ENCODE measurements at regions not wholly inside any gene's neighbourhood (a gene's known extent, or its start where the extent isn't known, plus 50 kb on each side); places are given as distances from the start of the nearest gene placed in this dataset.
"Not testable (repeated sequence)": the region's sequence is repeated elsewhere in the genome, so short reads cannot be mapped to it uniquely, and the experiment has no call there.

DNA sequence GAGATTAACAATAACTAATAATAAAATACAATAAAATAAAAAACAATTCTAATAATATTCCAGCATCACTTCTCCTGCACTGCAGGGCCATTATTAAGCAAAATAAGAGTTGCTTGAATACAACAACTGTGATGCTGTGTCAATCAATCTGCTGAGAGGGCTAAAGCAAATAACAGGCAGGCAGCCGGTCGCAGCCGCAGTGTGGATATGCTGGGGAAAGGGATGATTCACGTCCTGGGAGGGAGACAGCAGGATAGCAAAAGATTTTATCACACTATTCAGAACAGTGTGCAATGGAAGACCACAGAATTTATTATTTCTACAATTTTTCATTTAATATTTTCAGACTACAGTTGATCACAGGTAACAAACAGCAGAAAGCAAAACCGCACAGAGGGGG, 76.5 kb upstream of the SMARCAD1 start:
- Histone ChIP-seq H3K27me3 (ENCODE audit: low read depth) (no peaks in the 10 kb centered on the region), H3K36me3 (no peaks in the 10 kb centered on the region), H3K4me1 (no peaks in the 10 kb centered on the region), H3K9me3 (no peaks in the 10 kb centered on the region), H3K4me3 (no peak overlapping the region), H3K27ac (no peak overlapping the region)
- no peak for DNase-seq
- intact Hi-C loops (cut with DNase I) = no loop called here
- ATAC-seq = no peak
- TF ChIP-seq, protein P1, sequence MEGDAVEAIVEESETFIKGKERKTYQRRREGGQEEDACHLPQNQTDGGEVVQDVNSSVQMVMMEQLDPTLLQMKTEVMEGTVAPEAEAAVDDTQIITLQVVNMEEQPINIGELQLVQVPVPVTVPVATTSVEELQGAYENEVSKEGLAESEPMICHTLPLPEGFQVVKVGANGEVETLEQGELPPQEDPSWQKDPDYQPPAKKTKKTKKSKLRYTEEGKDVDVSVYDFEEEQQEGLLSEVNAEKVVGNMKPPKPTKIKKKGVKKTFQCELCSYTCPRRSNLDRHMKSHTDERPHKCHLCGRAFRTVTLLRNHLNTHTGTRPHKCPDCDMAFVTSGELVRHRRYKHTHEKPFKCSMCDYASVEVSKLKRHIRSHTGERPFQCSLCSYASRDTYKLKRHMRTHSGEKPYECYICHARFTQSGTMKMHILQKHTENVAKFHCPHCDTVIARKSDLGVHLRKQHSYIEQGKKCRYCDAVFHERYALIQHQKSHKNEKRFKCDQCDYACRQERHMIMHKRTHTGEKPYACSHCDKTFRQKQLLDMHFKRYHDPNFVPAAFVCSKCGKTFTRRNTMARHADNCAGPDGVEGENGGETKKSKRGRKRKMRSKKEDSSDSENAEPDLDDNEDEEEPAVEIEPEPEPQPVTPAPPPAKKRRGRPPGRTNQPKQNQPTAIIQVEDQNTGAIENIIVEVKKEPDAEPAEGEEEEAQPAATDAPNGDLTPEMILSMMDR (IDR thresholded peaks at IDR 0.05) = no peak

DNA sequence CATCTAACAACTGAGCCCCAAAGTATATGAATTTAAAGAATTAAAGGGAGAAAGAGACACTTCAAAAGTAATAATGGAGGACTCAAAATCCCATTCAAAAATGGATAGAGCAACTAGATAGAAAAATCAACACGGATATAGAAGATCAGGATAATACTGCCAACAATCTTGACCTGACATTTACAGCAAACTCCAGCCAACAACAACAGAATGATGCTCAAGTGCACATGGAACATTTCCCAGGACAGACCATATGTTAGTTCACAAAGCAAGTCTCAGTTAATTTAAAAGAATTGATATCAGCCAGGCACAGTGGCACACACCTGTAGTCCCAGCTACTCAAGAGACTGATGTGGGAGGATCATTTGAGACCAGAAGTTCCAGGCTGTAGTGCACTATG, 72.0 kb upstream of the SMARCAD1 start:
- no peaks in the 10 kb centered on the region for H3K4me1 ChIP-seq
- no peak overlapping the region for H3K27ac ChIP-seq
- H3K27me3 ChIP-seq (ENCODE audit: low read depth) = no peaks in the 10 kb centered on the region
- TF ChIP-seq, protein P1 (IDR thresholded peaks at IDR 0.05) = no peak
- no peaks in the 10 kb centered on the region for H3K36me3 ChIP-seq
- DNase-seq (no peak), ATAC-seq (no peak)
- no peak overlapping the region for H3K4me3 ChIP-seq
- intact Hi-C loops (cut with DNase I) = no loop called here
- no peaks in the 10 kb centered on the region for H3K9me3 ChIP-seq

DNA sequence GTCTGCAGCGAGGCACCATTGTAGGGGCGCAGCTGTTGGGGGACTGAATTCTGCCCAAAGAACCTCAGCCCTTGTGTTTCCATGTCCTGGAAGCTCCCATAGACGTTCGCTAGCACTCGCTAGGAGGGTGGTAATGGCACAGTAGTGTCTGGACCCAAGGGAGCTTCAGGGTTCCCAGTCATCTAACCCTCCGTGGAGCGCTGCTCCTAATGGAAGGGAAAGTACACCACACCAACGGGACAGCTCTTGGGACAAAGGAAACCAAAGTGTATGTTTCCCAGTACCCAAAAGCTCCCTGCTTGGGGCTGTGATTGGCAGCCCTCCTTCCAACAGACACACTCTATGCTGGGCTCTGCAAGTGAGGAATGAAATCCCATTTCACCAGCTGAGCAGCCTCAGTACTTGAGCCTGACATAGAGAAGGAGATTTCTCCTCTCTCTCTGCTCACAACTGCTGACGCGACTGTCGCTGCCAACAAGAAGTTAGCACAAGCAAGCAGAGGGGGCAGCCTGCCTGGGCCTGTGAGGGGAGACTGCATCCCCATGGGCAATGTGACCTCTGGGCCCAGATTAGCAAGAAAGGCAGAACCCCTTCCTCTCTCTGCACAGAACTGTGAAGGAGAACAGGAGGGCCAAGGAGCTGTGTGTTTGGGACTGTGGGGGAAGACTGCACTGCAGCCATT, 67.6 kb upstream of the SMARCAD1 start:
- Histone ChIP-seq H3K36me3 (no peaks in the 10 kb centered on the region), H3K27ac (no peak overlapping the region), H3K9me3 (no peaks in the 10 kb centered on the region), H3K4me3 (no peak overlapping the region), H3K4me1 (no peaks in the 10 kb centered on the region), H3K27me3 (ENCODE audit: low read depth) (no peaks in the 10 kb centered on the region)
- ATAC-seq = no peak
- DNase-seq = no peak
- TF ChIP-seq, protein P1 (IDR thresholded peaks at IDR 0.05) = no peak
- intact Hi-C loops (cut with DNase I) = no loop called here

DNA sequence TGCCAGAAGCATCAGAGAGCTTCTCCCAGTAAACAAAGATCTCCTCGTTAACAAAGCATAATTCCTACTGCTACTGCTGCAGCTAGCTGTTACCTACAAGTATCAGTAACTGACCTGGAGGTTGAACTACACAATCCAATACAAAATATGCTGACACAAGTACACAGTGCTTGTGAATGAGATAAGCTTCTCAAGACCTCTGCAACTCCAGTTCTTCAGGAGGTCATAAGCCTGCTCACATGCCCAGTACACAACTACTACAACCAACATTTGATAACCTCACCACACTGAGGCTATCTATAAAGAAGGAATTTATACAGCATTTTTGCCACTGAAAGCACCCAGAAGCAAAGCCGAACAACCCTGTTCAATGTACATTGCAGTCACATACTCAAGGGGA, 66.7 kb upstream of the SMARCAD1 start:
- no peaks in the 10 kb centered on the region for H3K36me3 ChIP-seq
- TF ChIP-seq, protein P1 (IDR thresholded peaks at IDR 0.05) = no peak
- H3K27me3 ChIP-seq (ENCODE audit: low read depth) = no peaks in the 10 kb centered on the region
- no peak for ATAC-seq
- H3K4me1 ChIP-seq = no peaks in the 10 kb centered on the region
- no peak overlapping the region for H3K27ac ChIP-seq
- intact Hi-C loops (cut with DNase I) = no loop called here
- no peak overlapping the region for H3K4me3 ChIP-seq
- DNase-seq = no peak
- H3K9me3 ChIP-seq = no peaks in the 10 kb centered on the region

DNA sequence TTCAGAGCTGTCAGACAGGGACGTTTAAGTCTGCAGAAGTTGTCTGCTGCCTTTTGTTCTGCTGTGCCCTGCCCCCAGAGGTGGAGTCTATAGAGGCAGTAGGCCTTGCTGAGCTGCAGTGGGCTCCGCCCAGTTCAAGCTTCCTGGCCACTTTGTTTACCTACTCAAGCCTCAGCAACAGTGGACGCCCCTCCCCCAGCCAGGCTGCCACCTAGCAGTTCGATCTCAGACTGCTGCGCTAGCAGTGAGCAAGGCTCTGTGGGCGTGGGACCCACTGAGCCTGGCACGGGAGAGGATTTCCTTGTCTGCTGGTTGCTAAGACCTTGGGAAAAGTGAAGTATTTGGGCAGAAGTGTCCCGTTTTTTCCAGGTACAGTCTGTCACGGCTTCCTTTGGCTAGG, 59.6 kb upstream of the SMARCAD1 start:
- peak; percentile 78 for DNase-seq
- H3K27me3 ChIP-seq (ENCODE audit: low read depth); H3K4me3 ChIP-seq; H3K27ac ChIP-seq; intact Hi-C loops (cut with DNase I); H3K9me3 ChIP-seq; ATAC-seq; H3K36me3 ChIP-seq; H3K4me1 ChIP-seq: not testable (repeated sequence)

DNA sequence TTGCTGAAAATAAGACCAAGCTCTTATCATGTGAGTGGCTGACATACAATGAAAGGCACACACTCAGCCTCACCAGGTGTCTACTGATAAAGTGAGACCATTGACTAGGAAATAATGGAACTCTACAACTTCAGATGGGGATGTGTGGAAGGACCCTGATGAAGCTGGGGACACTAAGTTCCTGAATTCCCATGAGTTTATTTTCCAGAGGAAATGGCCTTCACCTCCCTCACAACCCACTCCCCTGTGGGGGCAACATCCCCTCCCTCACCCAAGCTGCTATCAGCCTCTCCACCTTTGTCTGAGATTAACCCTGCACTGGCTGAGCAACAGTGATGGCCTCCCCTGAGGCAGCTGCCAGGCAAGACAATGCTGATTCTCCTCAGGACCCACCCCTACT, 55.2 kb upstream of the SMARCAD1 start:
- no peak overlapping the region for H3K4me3 ChIP-seq
- H3K27ac ChIP-seq = no peak overlapping the region
- TF ChIP-seq, protein P1 (IDR thresholded peaks at IDR 0.05) = no peak
- intact Hi-C loops (cut with DNase I) = no loop called here
- H3K9me3 ChIP-seq = no peaks in the 10 kb centered on the region
- ATAC-seq = no peak
- H3K36me3 ChIP-seq = no peaks in the 10 kb centered on the region
- H3K4me1 ChIP-seq = no peaks in the 10 kb centered on the region
- no peaks in the 10 kb centered on the region for H3K27me3 ChIP-seq (ENCODE audit: low read depth)
- DNase-seq = no peak

DNA sequence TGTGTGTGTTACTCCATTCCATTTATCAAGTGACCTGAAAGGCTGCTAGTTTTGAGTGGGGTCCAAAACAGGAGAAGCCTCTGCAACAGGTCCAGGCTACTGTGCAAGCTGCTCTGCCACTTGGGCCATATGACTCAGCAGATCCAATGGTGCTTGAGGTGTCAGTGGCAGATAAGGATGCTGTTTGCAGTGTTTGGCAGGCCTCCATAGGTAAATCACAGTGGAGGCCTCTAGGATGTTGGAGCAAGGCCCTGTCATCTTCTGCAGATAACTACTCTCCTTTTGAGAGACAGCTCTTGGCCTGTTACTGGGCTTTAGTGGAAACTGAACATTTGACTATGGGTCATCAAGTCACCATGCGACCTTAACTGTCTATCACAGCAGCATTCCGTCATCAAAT, 52.3 kb upstream of the SMARCAD1 start:
- ATAC-seq; DNase-seq; H3K27me3 ChIP-seq (ENCODE audit: low read depth); H3K36me3 ChIP-seq; H3K27ac ChIP-seq; H3K9me3 ChIP-seq; intact Hi-C loops (cut with DNase I); H3K4me3 ChIP-seq; H3K4me1 ChIP-seq: not testable (repeated sequence)
